Peyer's patch (tissue), 4 donors: ENCODE measurements at regions not wholly inside any gene's neighbourhood (a gene's known extent, or its start where the extent isn't known, plus 50 kb on each side); places are given as distances from the start of the nearest gene placed in this dataset.

Source experiments
- DNase-seq, 3 donors: peaks; one replicate each; pipeline ENCODE4 v3.0.0-alpha.2; 2017 to 2019
- H3K27ac ChIP-seq, 4 donors: fragments of 200-600 bp; sonication (generic); one replicate each; pipeline ENCODE4 v1.5.1; 2016 to 2019
- H3K27me3 ChIP-seq, 2 donors: fragments of 200-600 bp; sonication (generic); one replicate each; pipeline ENCODE4 v1.5.1; 2019
- H3K36me3 ChIP-seq, 3 donors: fragments of 200-600 bp; sonication (generic); one replicate each; pipeline ENCODE4 v1.5.1; 2016 to 2019
- H3K4me1 ChIP-seq, 4 donors: fragments of 200-600 bp; sonication (generic); one replicate each; pipeline ENCODE4 v1.5.1; 2016 to 2019
- H3K4me3 ChIP-seq, 4 donors: fragments of 200-600 bp; sonication (generic); 1 replicate in 3 of 4; 2 replicates in 1 of 4; pipeline ENCODE4 v1.5.1; 2016 to 2019; ENCODE audit warnings: mild to moderate bottlenecking in 1 of 4
- H3K9me3 ChIP-seq, 4 donors: fragments of 200-600 bp; sonication (generic); one replicate each; pipeline ENCODE4 v1.5.1; 2016 to 2019; ENCODE audit warnings: mild to moderate bottlenecking in 1 of 4
- CTCF ChIP-seq, 6 experiments: fragments of 450-650 bp in 4 of 6; fragments of 200-600 bp in 2 of 6; sonication (generic) in 1 of 6; IDR thresholded peaks; one replicate each; pipeline ENCODE4 v1.5.1; 2017 to 2019; ENCODE audit warnings: antibody characterized with exemption in 6 of 6, mild to moderate bottlenecking in 3 of 6, moderate library complexity in 1 of 6
- POLR2A ChIP-seq, 2 donors: fragments of 450-650 bp; IDR thresholded peaks; one replicate each; pipeline ENCODE4 v1.5.1; 2017; ENCODE audit warnings: antibody characterized with exemption in 2 of 2, mild to moderate bottlenecking in 2 of 2, moderate library complexity in 2 of 2

- no peak overlapping the region for H3K4me3 ChIP-seq
- DNase-seq: no peak
- TF ChIP-seq POLR2A (IDR thresholded peaks at IDR 0.05) (no peak), CTCF (IDR thresholded peaks at IDR 0.05) (no peak)
- H3K27ac ChIP-seq: no peak overlapping the region
- no peaks in the 10 kb centered on the region for H3K4me1 ChIP-seq
- no peaks in the 10 kb centered on the region for H3K36me3 ChIP-seq
- no peaks in the 10 kb centered on the region for H3K27me3 ChIP-seq
- no peaks in the 10 kb centered on the region for H3K9me3 ChIP-seq
Observed at GRCh38 chr1:4978660-4979390, 324.4 kb downstream of the AJAP1 start.

- Histone ChIP-seq H3K9me3 (no peaks in the 10 kb centered on the region), H3K27me3 (no peaks in the 10 kb centered on the region), H3K4me1 (no peaks in the 10 kb centered on the region), H3K36me3 (no peaks in the 10 kb centered on the region), H3K4me3 (no peak overlapping the region), H3K27ac (no peak overlapping the region)
- DNase-seq: no peak
- TF ChIP-seq POLR2A (IDR thresholded peaks at IDR 0.05) (no peak), CTCF (IDR thresholded peaks at IDR 0.05) (no peak)
Observed at GRCh38 chr1:4977701-4978100, 323.3 kb downstream of the AJAP1 start.

GRCh38 chr1:4976859-4977440 is 322.5 kb downstream of the AJAP1 start:
- no peak for TF ChIP-seq CTCF (IDR thresholded peaks at IDR 0.05)
- no peak for TF ChIP-seq POLR2A (IDR thresholded peaks at IDR 0.05)
- DNase-seq: no peak
- Histone ChIP-seq H3K4me1 (no peaks in the 10 kb centered on the region), H3K36me3 (no peaks in the 10 kb centered on the region), H3K27me3 (no peaks in the 10 kb centered on the region), H3K9me3 (no peaks in the 10 kb centered on the region), H3K4me3 (no peak overlapping the region), H3K27ac (no peak overlapping the region)

- no peaks in the 10 kb centered on the region for H3K27me3 ChIP-seq
- no peak for DNase-seq
- TF ChIP-seq POLR2A (IDR thresholded peaks at IDR 0.05) (no peak), CTCF (IDR thresholded peaks at IDR 0.05) (no peak)
- no peak overlapping the region for H3K4me3 ChIP-seq
- H3K27ac ChIP-seq: no peak overlapping the region
- H3K9me3 ChIP-seq: no peaks in the 10 kb centered on the region
- no peaks in the 10 kb centered on the region for H3K36me3 ChIP-seq
- H3K4me1 ChIP-seq: no peaks in the 10 kb centered on the region
Observed at GRCh38 chr1:4975856-4976255, 321.4 kb downstream of the AJAP1 start.

GRCh38 chr1:4974981-4975685 is 320.7 kb downstream of the AJAP1 start:
- H3K4me3 ChIP-seq: no peak overlapping the region
- no peak overlapping the region for H3K27ac ChIP-seq
- no peaks in the 10 kb centered on the region for H3K36me3 ChIP-seq
- TF ChIP-seq POLR2A (IDR thresholded peaks at IDR 0.05) (no peak), CTCF (IDR thresholded peaks at IDR 0.05) (no peak)
- H3K9me3 ChIP-seq: no peaks in the 10 kb centered on the region
- DNase-seq: no peak
- no peaks in the 10 kb centered on the region for H3K4me1 ChIP-seq
- H3K27me3 ChIP-seq: no peaks in the 10 kb centered on the region
